Neural cell (in vitro differentiated cells): ENCODE measurements at regions not wholly inside any gene's neighbourhood (a gene's known extent, or its start where the extent isn't known, plus 50 kb on each side); places are given as distances from the start of the nearest gene placed in this dataset.

Experiments
- H2AFZ ChIP-seq: fragments of 200-600, 300-800 bp; sonication (generic), shearing (Covaris generic); 2 replicates; pipeline ENCODE4 v1.6.0; 2014; ENCODE audit warnings: low read depth, mild to moderate bottlenecking, antibody characterized with exemption, low read length, moderate library complexity
- H3F3A ChIP-seq: fragments of 200-600 bp; shearing (Covaris generic); 2 replicates; pipeline ENCODE4 v1.6.1; 2016; ENCODE audit warnings: mild to moderate bottlenecking, moderate library complexity, mixed read lengths, antibody characterized with exemption, low read length; ENCODE audit not compliant: insufficient read depth, poor library complexity, severe bottlenecking
- H3K27ac ChIP-seq: fragments of 200-600, 300-800 bp; sonication (generic), shearing (Covaris generic); 2 replicates; pipeline ENCODE4 v1.5.1; 2014; ENCODE audit warnings: mild to moderate bottlenecking, low read length, moderate library complexity
- H3K27me3 ChIP-seq: fragments of 300-800, 200-600 bp; sonication (generic), shearing (Covaris generic); 2 replicates; pipeline ENCODE4 v1.6.0; 2014; ENCODE audit warnings: mild to moderate bottlenecking, low read depth, low read length, moderate library complexity; ENCODE audit not compliant: insufficient read depth
- H3K36me3 ChIP-seq: fragments of 300-800, 200-600 bp; sonication (generic), shearing (Covaris generic); 2 replicates; pipeline ENCODE4 v1.5.1; 2014; ENCODE audit warnings: mild to moderate bottlenecking, antibody characterized with exemption, low read length, moderate library complexity; ENCODE audit not compliant: insufficient read depth
- H3K4me2 ChIP-seq: fragments of 300-800, 200-600 bp; sonication (generic), shearing (Covaris generic); 2 replicates; pipeline ENCODE4 v1.6.0; 2014; ENCODE audit warnings: mild to moderate bottlenecking, low read length
- H3K4me3 ChIP-seq: fragments of 300-800, 200-600 bp; sonication (generic), shearing (Covaris generic); 2 replicates; pipeline ENCODE4 v1.5.1; 2014; ENCODE audit warnings: mild to moderate bottlenecking, low read length, moderate library complexity
- H3K79me2 ChIP-seq: fragments of 200-600 bp; shearing (Covaris generic); replicated peaks from 2 replicates; pipeline ENCODE4 v1.6.0; 2014; ENCODE audit warnings: mild to moderate bottlenecking, low read length, moderate library complexity; ENCODE audit not compliant: insufficient read depth
- H3K9ac ChIP-seq: fragments of 300-800, 200-600 bp; sonication (generic), shearing (Covaris generic); 2 replicates; pipeline ENCODE4 v1.6.1; 2016; ENCODE audit warnings: mild to moderate bottlenecking, low read length, mixed read lengths
- H3K9me2 ChIP-seq: fragments of 200-600 bp; shearing (Covaris generic); 2 replicates; pipeline ENCODE4 v1.6.1; 2016; ENCODE audit warnings: mild to moderate bottlenecking, low read length, mixed read lengths; ENCODE audit not compliant: insufficient read depth
- H3K9me3 ChIP-seq: fragments of 200-600, 300-800 bp; sonication (generic), shearing (Covaris generic); 2 replicates; pipeline ENCODE4 v1.6.1; 2016; ENCODE audit warnings: mild to moderate bottlenecking, mixed run types, low read length, moderate library complexity, mixed read lengths
- H4K20me1 ChIP-seq: fragments of 200-600 bp; shearing (Covaris generic); 2 replicates; pipeline ENCODE4 v1.6.1; 2016; ENCODE audit warnings: mild to moderate bottlenecking, mixed run types; ENCODE audit not compliant: insufficient read depth
- EP300 ChIP-seq: fragments of 450-650 bp; conservative IDR thresholded peaks from 2 replicates; pipeline ENCODE4 v1.6.1; 2014; ENCODE audit warnings: antibody characterized with exemption, mild to moderate bottlenecking, moderate library complexity; ENCODE audit not compliant: poor library complexity, severe bottlenecking
- EZH2 ChIP-seq: fragments of 200-600, 300-800 bp; shearing (Covaris generic), sonication (generic); IDR thresholded peaks from 2 replicates; pipeline ENCODE4 v1.6.1; 2014; ENCODE audit warnings: antibody characterized with exemption, low read length, borderline replicate concordance, mild to moderate bottlenecking; ENCODE audit not compliant: insufficient read depth, poor library complexity, severe bottlenecking
- MXI1 ChIP-seq: fragments of 450-650 bp; conservative IDR thresholded peaks from 2 replicates; pipeline ENCODE4 v1.6.1; 2014; ENCODE audit warnings: antibody characterized with exemption, mild to moderate bottlenecking; ENCODE audit not compliant: poor library complexity, severe bottlenecking
- POLR2AphosphoS5 ChIP-seq: IDR thresholded peaks from 2 replicates; pipeline ENCODE4 v1.6.1; 2012
- RAD21 ChIP-seq: fragments of 450-650 bp; conservative IDR thresholded peaks from 2 replicates; pipeline ENCODE4 v1.6.1; 2014; ENCODE audit warnings: antibody characterized with exemption, mild to moderate bottlenecking, moderate library complexity
- SMC3 ChIP-seq: fragments of 450-650 bp; conservative IDR thresholded peaks from 2 replicates; pipeline ENCODE4 v1.6.1; 2014; ENCODE audit warnings: antibody characterized with exemption, mild to moderate bottlenecking, moderate library complexity; ENCODE audit not compliant: poor library complexity
- TAF1 ChIP-seq: IDR thresholded peaks from 2 replicates; pipeline ENCODE4 v1.6.1; 2012; ENCODE audit warnings: low read depth
- TF ChIP-seq, protein P1 (sequence below): IDR thresholded peaks from 2 replicates; pipeline ENCODE4 v1.6.1; 2012; ENCODE audit warnings: borderline replicate concordance
- TF ChIP-seq, protein P2 (sequence below): fragments of 450-650 bp; IDR thresholded peaks from 2 replicates; pipeline ENCODE4 v1.5.1; 2014; ENCODE audit warnings: antibody characterized with exemption, mild to moderate bottlenecking, moderate library complexity; ENCODE audit not compliant: poor library complexity, severe bottlenecking

- no peaks in the 10 kb centered on the region for H3F3A ChIP-seq
- TF ChIP-seq SMC3 (no peak), TAF1 (no peak), POLR2AphosphoS5 (no peak), EP300 (no peak), EZH2 (no peak), RAD21 (no peak), MXI1 (no peak)
- TF ChIP-seq, protein P1, sequence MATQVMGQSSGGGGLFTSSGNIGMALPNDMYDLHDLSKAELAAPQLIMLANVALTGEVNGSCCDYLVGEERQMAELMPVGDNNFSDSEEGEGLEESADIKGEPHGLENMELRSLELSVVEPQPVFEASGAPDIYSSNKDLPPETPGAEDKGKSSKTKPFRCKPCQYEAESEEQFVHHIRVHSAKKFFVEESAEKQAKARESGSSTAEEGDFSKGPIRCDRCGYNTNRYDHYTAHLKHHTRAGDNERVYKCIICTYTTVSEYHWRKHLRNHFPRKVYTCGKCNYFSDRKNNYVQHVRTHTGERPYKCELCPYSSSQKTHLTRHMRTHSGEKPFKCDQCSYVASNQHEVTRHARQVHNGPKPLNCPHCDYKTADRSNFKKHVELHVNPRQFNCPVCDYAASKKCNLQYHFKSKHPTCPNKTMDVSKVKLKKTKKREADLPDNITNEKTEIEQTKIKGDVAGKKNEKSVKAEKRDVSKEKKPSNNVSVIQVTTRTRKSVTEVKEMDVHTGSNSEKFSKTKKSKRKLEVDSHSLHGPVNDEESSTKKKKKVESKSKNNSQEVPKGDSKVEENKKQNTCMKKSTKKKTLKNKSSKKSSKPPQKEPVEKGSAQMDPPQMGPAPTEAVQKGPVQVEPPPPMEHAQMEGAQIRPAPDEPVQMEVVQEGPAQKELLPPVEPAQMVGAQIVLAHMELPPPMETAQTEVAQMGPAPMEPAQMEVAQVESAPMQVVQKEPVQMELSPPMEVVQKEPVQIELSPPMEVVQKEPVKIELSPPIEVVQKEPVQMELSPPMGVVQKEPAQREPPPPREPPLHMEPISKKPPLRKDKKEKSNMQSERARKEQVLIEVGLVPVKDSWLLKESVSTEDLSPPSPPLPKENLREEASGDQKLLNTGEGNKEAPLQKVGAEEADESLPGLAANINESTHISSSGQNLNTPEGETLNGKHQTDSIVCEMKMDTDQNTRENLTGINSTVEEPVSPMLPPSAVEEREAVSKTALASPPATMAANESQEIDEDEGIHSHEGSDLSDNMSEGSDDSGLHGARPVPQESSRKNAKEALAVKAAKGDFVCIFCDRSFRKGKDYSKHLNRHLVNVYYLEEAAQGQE = no peak
- TF ChIP-seq, protein P2, sequence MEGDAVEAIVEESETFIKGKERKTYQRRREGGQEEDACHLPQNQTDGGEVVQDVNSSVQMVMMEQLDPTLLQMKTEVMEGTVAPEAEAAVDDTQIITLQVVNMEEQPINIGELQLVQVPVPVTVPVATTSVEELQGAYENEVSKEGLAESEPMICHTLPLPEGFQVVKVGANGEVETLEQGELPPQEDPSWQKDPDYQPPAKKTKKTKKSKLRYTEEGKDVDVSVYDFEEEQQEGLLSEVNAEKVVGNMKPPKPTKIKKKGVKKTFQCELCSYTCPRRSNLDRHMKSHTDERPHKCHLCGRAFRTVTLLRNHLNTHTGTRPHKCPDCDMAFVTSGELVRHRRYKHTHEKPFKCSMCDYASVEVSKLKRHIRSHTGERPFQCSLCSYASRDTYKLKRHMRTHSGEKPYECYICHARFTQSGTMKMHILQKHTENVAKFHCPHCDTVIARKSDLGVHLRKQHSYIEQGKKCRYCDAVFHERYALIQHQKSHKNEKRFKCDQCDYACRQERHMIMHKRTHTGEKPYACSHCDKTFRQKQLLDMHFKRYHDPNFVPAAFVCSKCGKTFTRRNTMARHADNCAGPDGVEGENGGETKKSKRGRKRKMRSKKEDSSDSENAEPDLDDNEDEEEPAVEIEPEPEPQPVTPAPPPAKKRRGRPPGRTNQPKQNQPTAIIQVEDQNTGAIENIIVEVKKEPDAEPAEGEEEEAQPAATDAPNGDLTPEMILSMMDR = no peak
Observed at GRCh38 chr17:13333661-13334060, 268.1 kb downstream of the HS3ST3A1 start.

DNA sequence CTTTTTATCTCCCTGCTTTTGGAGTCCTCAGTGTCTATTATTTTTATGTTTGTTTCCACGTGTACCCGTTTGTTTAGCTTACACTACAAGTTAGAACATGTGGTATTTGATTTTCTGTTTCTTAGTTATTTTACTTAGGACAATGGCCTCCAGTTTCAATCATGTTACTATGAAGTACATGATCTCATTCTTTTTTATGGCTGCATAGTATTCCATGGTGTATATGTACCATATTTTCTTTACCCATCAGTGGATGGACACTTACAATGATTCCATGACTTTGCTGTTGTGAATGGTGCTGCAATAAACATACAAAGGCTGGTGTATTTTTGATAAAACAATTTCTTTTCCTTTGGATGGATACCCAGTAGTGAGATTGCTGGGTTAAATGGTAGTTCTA is 269.5 kb downstream of the HS3ST3A1 start:
- no peak overlapping the region for H2AFZ ChIP-seq
- no peaks in the 10 kb centered on the region for H3K79me2 ChIP-seq
- no peaks in the 10 kb centered on the region for H3K9me2 ChIP-seq
- H3K36me3 ChIP-seq = no peaks in the 10 kb centered on the region
- H4K20me1 ChIP-seq = no peaks in the 10 kb centered on the region
- H3K27ac ChIP-seq = no peak overlapping the region
- TF ChIP-seq, protein P2 = no peak
- TF ChIP-seq RAD21 = no peak
- TF ChIP-seq SMC3 = no peak
- TF ChIP-seq, protein P1 = no peak
- no peak overlapping the region for H3K4me3 ChIP-seq
- no peak overlapping the region for H3K9ac ChIP-seq
- H3K4me2 ChIP-seq = no peak overlapping the region
- no peaks in the 10 kb centered on the region for H3K9me3 ChIP-seq
- no peaks in the 10 kb centered on the region for H3K27me3 ChIP-seq
- H3F3A ChIP-seq = no peaks in the 10 kb centered on the region

More at GRCh38 chr17:13333661-13334060, 268.1 kb downstream of the HS3ST3A1 start:
- no peak overlapping the region for H3K4me2 ChIP-seq
- H3K4me3 ChIP-seq = no peak overlapping the region
- no peak overlapping the region for H3K27ac ChIP-seq
- H3K9me2 ChIP-seq = no peaks in the 10 kb centered on the region
- H3K9ac ChIP-seq = no peak overlapping the region
- H3K36me3 ChIP-seq = no peaks in the 10 kb centered on the region
- no peak overlapping the region for H2AFZ ChIP-seq
- H3K79me2 ChIP-seq = no peaks in the 10 kb centered on the region
- H4K20me1 ChIP-seq = no peaks in the 10 kb centered on the region
- no peaks in the 10 kb centered on the region for H3K9me3 ChIP-seq
- H3K27me3 ChIP-seq = no peaks in the 10 kb centered on the region
